ENCODE measurements at regions not wholly inside any gene's neighbourhood (a gene's known extent, or its start where the extent isn't known, plus 50 kb on each side); places are given as distances from the start of the nearest gene placed in this dataset.

GRCh38 chr10:78830062-78830975 lies 238.4 kb upstream of the ZMIZ1 start:
- no peak for DNase-seq (ENCODE audit: low spot score)
- intact Hi-C loops (cut with micrococcal nuclease; ENCODE audit: unreplicated experiment): no loop called here
- TF ChIP-seq CTCF (conservative IDR thresholded peaks at IDR 0.05; ENCODE audit: low read depth, low read length) (no peak), EZH2 (IDR thresholded peaks at IDR 0.05; ENCODE audit: borderline replicate concordance, low read depth, low read length, poor library complexity, severe bottlenecking) (no peak)
- Histone ChIP-seq H3K4me1 (ENCODE audit: insufficient read depth, low read length, poor library complexity, severe bottlenecking) (no peaks in the 10 kb centered on the region), H3K27me3 (replicated peaks; ENCODE audit: insufficient read depth, low read depth, low read length, poor library complexity) (peaks cover 3% of the 10 kb centered on the region), H3K36me3 (ENCODE audit: insufficient read depth, low read length, poor library complexity, severe bottlenecking) (no peaks in the 10 kb centered on the region), H3K4me3 (ENCODE audit: low read depth, low read length, poor library complexity, severe bottlenecking) (no peak overlapping the region), H3K9me3 (ENCODE audit: low read depth, low read length, poor library complexity, severe bottlenecking) (no peaks in the 10 kb centered on the region), H3K27ac (ENCODE audit: low read depth, low read length, poor library complexity, severe bottlenecking) (no peak overlapping the region)
- ChIA-PET CTCF (no interaction called here), POLR2A (ENCODE audit: low non-redundant PET) (no interaction called here)
- BruUV-seq (replicated peaks): no TSS peak

- intact Hi-C loops (cut with micrococcal nuclease; ENCODE audit: unreplicated experiment): no loop called here
- BruUV-seq (replicated peaks): no TSS peak
Observed at GRCh38 chr10:78830976-78831375, 237.8 kb upstream of the ZMIZ1 start.

GRCh38 chr10:78831461-78831860 lies 237.3 kb upstream of the ZMIZ1 start:
- no peak for DNase-seq (ENCODE audit: low spot score)
- TF ChIP-seq CTCF (conservative IDR thresholded peaks at IDR 0.05; ENCODE audit: low read depth, low read length) (no peak), EZH2 (IDR thresholded peaks at IDR 0.05; ENCODE audit: borderline replicate concordance, low read depth, low read length, poor library complexity, severe bottlenecking) (no peak)
- no peaks in the 10 kb centered on the region for H3K4me1 ChIP-seq (ENCODE audit: insufficient read depth, low read length, poor library complexity, severe bottlenecking)
- no peak overlapping the region for H3K27ac ChIP-seq (ENCODE audit: low read depth, low read length, poor library complexity, severe bottlenecking)
- CTCF ChIA-PET: no interaction called here
- POLR2A ChIA-PET (ENCODE audit: low non-redundant PET): no interaction called here
- H3K9me3 ChIP-seq (ENCODE audit: low read depth, low read length, poor library complexity, severe bottlenecking): no peaks in the 10 kb centered on the region
- intact Hi-C loops (cut with micrococcal nuclease; ENCODE audit: unreplicated experiment): no loop called here
- no peak overlapping the region for H3K4me3 ChIP-seq (ENCODE audit: low read depth, low read length, poor library complexity, severe bottlenecking)
- no peaks in the 10 kb centered on the region for H3K36me3 ChIP-seq (ENCODE audit: insufficient read depth, low read length, poor library complexity, severe bottlenecking)
- H3K27me3 ChIP-seq (replicated peaks; ENCODE audit: insufficient read depth, low read depth, low read length, poor library complexity): peaks cover 11% of the 10 kb centered on the region
- no TSS peak for BruUV-seq (replicated peaks)

More at GRCh38 chr10:78830976-78831375, 237.8 kb upstream of the ZMIZ1 start:
- no peaks in the 10 kb centered on the region for H3K9me3 ChIP-seq (ENCODE audit: low read depth, low read length, poor library complexity, severe bottlenecking)
- no peak overlapping the region for H3K27ac ChIP-seq (ENCODE audit: low read depth, low read length, poor library complexity, severe bottlenecking)
- H3K27me3 ChIP-seq (replicated peaks; ENCODE audit: insufficient read depth, low read depth, low read length, poor library complexity): peaks cover 7% of the 10 kb centered on the region
- TF ChIP-seq EZH2 (IDR thresholded peaks at IDR 0.05; ENCODE audit: borderline replicate concordance, low read depth, low read length, poor library complexity, severe bottlenecking): no peak
- TF ChIP-seq CTCF (conservative IDR thresholded peaks at IDR 0.05; ENCODE audit: low read depth, low read length): no peak
- POLR2A ChIA-PET (ENCODE audit: low non-redundant PET): no interaction called here
- H3K4me1 ChIP-seq (ENCODE audit: insufficient read depth, low read length, poor library complexity, severe bottlenecking): no peaks in the 10 kb centered on the region
- CTCF ChIA-PET: no interaction called here
- no peak overlapping the region for H3K4me3 ChIP-seq (ENCODE audit: low read depth, low read length, poor library complexity, severe bottlenecking)
- DNase-seq (ENCODE audit: low spot score): no peak
- no peaks in the 10 kb centered on the region for H3K36me3 ChIP-seq (ENCODE audit: insufficient read depth, low read length, poor library complexity, severe bottlenecking)
